Natural killer cell (primary cell): ENCODE measurements at regions not wholly inside any gene's neighbourhood (a gene's known extent, or its start where the extent isn't known, plus 50 kb on each side); places are given as distances from the start of the nearest gene placed in this dataset.

Experiments
- ATAC-seq, 3 donors: fragments of 150-1000 bp in 2 of 3; fragments of 200-7000 bp in 1 of 3; cut with Tn5 transposase; 1 replicate in 1 of 3; 2 replicates in 2 of 3; pipeline ENCODE4 v1.10.0; 2021; ENCODE audit warnings: mild to moderate bottlenecking in 2 of 3, moderate library complexity in 2 of 3
- DNase-seq, 2 donors: peaks; one replicate each; pipeline versions ENCODE4 v3.0.0 to v3.0.0-alpha.2; 2013 to 2021; ENCODE audit warnings: mixed read lengths in 1 of 2
- H3K27ac ChIP-seq: one replicate; pipeline ENCODE4 v1.5.1; 2013; ENCODE audit warnings: mild to moderate bottlenecking, low read length
- H3K27me3 ChIP-seq: one replicate; pipeline ENCODE4 v1.6.1; 2013; ENCODE audit warnings: low read length; ENCODE audit not compliant: control insufficient read depth, insufficient read depth
- H3K36me3 ChIP-seq: one replicate; pipeline ENCODE4 v1.6.1; 2013; ENCODE audit warnings: low read length; ENCODE audit not compliant: control insufficient read depth, insufficient read depth
- H3K4me1 ChIP-seq: one replicate; pipeline ENCODE4 v1.6.1; 2013; ENCODE audit warnings: low read length; ENCODE audit not compliant: control insufficient read depth, insufficient read depth
- H3K4me3 ChIP-seq: one replicate; pipeline ENCODE4 v1.5.1; 2013; ENCODE audit warnings: low read length
- H3K9me3 ChIP-seq: one replicate; pipeline ENCODE4 v1.6.1; 2013; ENCODE audit warnings: low read length; ENCODE audit not compliant: control insufficient read depth, insufficient read depth
- H3K27ac Mint-ChIP-seq, 2 donors: one replicate each; pipeline ENCODE4 v1.8.0; 2022; ENCODE audit warnings: mild to moderate bottlenecking in 2 of 2, mixed read lengths in 2 of 2, moderate library complexity in 1 of 2
- H3K27me3 Mint-ChIP-seq, 2 donors: one replicate each; pipeline ENCODE4 v1.8.0; 2022; ENCODE audit warnings: low read depth in 2 of 2, mixed read lengths in 2 of 2
- H3K36me3 Mint-ChIP-seq: one replicate; pipeline ENCODE4 v1.8.0; 2022; ENCODE audit warnings: mixed read lengths
- H3K4me1 Mint-ChIP-seq, 2 donors: one replicate each; pipeline ENCODE4 v1.8.0; 2022; ENCODE audit warnings: mixed read lengths in 2 of 2
- H3K4me3 Mint-ChIP-seq: one replicate; pipeline ENCODE4 v1.8.0; 2022; ENCODE audit warnings: mild to moderate bottlenecking, moderate library complexity, mixed read lengths
- H3K9me3 Mint-ChIP-seq, 2 donors: one replicate each; pipeline ENCODE4 v1.8.0; 2022; ENCODE audit warnings: mixed read lengths in 2 of 2
- WGBS: methylation state at CpG from one replicate; pipeline ENCODE4 v1.1.7; 2013; ENCODE audit warnings: missing lambda C conversion rate; ENCODE audit not compliant: insufficient coverage; 5-methylcytosine and 5-hydroxymethylcytosine counted together
- intact Hi-C: fragments of 100-400 bp; cut with micrococcal nuclease; formaldehyde crosslinking; loops from one replicate; pipeline ENCODE4 v1.14.2; 2022
- TF ChIP-seq, protein P1 (sequence below): fragments of 200-600 bp; IDR thresholded peaks from one replicate; pipeline ENCODE4 v1.8.0; 2022; ENCODE audit warnings: antibody characterized with exemption

DNA sequence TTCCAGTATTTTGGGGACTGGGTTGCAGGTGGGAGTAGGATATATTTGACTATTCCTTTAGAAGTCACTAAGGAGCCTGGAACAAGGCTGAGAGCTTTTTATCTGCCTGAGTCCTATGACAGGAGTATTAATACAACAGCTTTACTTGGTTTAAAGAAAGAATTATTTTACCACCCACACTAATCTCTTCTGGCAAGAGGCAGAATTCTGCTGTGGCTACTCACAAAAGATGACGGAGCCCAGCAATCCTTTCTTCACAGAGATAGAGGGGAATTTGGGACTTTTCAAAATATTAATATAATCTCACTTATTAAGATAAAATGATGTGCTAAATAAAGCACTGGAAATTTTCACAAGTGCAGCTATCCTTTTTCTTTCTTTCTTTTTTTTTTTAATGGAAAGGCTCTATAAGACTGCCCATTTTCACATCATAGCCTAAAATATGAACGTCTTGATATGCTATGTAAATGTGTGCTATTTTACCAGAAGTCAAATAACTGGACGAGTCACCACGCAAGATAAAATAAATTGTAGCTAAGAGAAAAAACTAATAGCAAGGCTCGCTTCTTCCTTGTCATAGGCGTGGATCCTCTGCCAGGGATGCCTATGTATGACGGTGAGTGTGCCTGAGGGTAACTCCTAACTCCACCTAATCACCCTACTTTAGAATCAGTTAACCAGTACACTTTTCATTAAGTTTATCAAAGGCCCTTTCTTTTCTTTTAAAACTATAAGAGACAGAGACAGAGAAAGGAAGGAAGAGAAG lies 76.3 kb downstream of the ZNF608 start:
- WGBS = 100% methylated on average over 4 of the region's 7 CpGs

DNA sequence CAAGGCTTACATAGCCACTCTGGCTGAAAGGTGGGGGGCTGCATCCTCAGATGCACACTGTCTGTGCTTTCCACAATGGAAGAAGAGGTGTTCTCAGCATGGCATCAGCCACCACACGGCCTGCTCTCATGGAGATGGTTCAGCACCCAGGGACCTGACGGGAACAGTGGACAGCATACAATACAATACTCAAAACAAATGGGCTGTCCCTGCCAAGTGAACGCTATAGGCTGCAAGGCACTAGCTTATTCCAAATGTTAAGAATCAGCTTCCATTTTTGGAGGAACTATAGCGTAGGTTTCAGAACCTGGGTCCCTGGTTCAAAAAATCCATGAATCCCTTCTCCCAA lies 77.2 kb downstream of the ZNF608 start:
- no peak overlapping the region for H3K4me3 ChIP-seq
- Mint-ChIP-seq H3K27me3 (peaks cover 10 to 30% of the 10 kb centered on the region in 2 donors), H3K27ac (no peak overlapping the region), H3K4me1 (no peaks in the 10 kb centered on the region), H3K9me3 (no peaks in the 10 kb centered on the region), H3K4me3 (no peak overlapping the region), H3K36me3 (no peaks in the 10 kb centered on the region)
- H3K27ac ChIP-seq = no peak overlapping the region
- 95% methylated on average over 4 of the region's 4 CpGs for WGBS
- intact Hi-C loops = no loop called here
- DNase-seq = no peak
- no peaks in the 10 kb centered on the region for H3K4me1 ChIP-seq
- H3K9me3 ChIP-seq = no peaks in the 10 kb centered on the region
- H3K27me3 ChIP-seq = no peaks in the 10 kb centered on the region
- H3K36me3 ChIP-seq = no peaks in the 10 kb centered on the region
- ATAC-seq = no peak
- TF ChIP-seq, protein P1, sequence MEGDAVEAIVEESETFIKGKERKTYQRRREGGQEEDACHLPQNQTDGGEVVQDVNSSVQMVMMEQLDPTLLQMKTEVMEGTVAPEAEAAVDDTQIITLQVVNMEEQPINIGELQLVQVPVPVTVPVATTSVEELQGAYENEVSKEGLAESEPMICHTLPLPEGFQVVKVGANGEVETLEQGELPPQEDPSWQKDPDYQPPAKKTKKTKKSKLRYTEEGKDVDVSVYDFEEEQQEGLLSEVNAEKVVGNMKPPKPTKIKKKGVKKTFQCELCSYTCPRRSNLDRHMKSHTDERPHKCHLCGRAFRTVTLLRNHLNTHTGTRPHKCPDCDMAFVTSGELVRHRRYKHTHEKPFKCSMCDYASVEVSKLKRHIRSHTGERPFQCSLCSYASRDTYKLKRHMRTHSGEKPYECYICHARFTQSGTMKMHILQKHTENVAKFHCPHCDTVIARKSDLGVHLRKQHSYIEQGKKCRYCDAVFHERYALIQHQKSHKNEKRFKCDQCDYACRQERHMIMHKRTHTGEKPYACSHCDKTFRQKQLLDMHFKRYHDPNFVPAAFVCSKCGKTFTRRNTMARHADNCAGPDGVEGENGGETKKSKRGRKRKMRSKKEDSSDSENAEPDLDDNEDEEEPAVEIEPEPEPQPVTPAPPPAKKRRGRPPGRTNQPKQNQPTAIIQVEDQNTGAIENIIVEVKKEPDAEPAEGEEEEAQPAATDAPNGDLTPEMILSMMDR = no peak

More for the DNA sequence above, 76.3 kb downstream of the ZNF608 start:
- Histone ChIP-seq H3K9me3 (no peaks in the 10 kb centered on the region), H3K4me3 (no peak overlapping the region), H3K27me3 (no peaks in the 10 kb centered on the region), H3K36me3 (no peaks in the 10 kb centered on the region), H3K27ac (no peak overlapping the region), H3K4me1 (no peaks in the 10 kb centered on the region)
- peaks cover 10 to 28% of the 10 kb centered on the region in 2 donors for H3K27me3 Mint-ChIP-seq
- no peak overlapping the region for H3K4me3 Mint-ChIP-seq
- H3K9me3 Mint-ChIP-seq = no peaks in the 10 kb centered on the region
- ATAC-seq (no peak), DNase-seq (no peak)
- H3K4me1 Mint-ChIP-seq = no peaks in the 10 kb centered on the region
- no peaks in the 10 kb centered on the region for H3K36me3 Mint-ChIP-seq
- intact Hi-C loops = no loop called here
- no peak overlapping the region for H3K27ac Mint-ChIP-seq
- TF ChIP-seq, protein P1 = no peak

DNA sequence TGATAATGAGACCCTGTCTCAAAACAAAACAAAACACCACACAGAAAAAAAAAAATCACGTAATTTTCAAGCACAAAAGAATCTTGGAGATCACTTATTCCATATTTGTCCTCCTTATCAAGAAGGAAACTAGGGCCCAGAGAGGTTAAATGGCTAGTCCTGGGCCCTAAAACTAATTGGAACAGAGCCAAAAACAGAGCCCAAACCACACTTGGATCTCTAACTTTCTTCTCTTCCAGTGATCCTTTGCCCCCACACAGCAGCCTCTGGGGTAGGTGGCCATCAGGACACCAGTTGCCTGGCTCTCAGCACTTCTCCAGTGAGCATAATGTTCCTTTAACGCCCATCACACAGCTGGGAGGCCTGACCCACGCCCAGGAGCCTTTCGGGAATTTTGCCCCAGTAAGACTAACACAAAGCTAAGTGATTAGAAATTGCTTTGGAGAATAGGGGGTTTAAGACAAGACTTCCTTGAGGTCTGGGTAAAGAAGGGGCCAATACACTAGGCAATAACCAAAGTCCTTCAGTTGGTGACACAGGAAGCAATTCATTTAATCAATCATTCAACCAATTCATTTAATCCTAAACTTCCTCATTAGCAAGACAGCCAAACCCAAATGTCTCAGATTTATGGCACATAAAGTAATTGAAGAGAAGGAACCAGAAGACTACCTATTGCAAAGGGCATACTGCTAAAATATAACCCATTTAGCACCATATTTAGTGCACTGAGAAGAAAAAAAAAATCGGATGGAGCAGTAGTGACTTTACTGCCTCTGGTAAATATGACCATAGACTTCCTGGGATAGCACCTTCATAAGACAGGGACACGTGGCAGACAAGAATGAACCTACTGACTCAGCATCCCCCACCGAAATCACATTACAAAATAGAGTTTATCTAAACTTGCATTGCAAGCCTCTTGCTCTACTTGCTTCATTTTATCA lies 77.8 kb downstream of the ZNF608 start:
- DNase-seq (no peak), ATAC-seq (no peak)
- Histone ChIP-seq H3K4me1 (no peaks in the 10 kb centered on the region), H3K27ac (no peak overlapping the region), H3K27me3 (no peaks in the 10 kb centered on the region), H3K36me3 (no peaks in the 10 kb centered on the region), H3K4me3 (no peak overlapping the region), H3K9me3 (no peaks in the 10 kb centered on the region)
- H3K27me3 Mint-ChIP-seq = peaks cover 12 to 30% of the 10 kb centered on the region in 2 donors
- H3K9me3 Mint-ChIP-seq = no peaks in the 10 kb centered on the region
- TF ChIP-seq, protein P1 = no peak
- no peak overlapping the region for H3K4me3 Mint-ChIP-seq
- H3K27ac Mint-ChIP-seq = no peak overlapping the region
- intact Hi-C loops = no loop called here
- 80% methylated on average over 7 of the region's 7 CpGs for WGBS
- no peaks in the 10 kb centered on the region for H3K4me1 Mint-ChIP-seq
- no peaks in the 10 kb centered on the region for H3K36me3 Mint-ChIP-seq
